Fibroblast of gingiva (primary cell): ENCODE measurements at regions not wholly inside any gene's neighbourhood (a gene's known extent, or its start where the extent isn't known, plus 50 kb on each side); places are given as distances from the start of the nearest gene placed in this dataset.
"Not testable (repeated sequence)": the region's sequence is repeated elsewhere in the genome, so short reads cannot be mapped to it uniquely, and the experiment has no call there.

Experiments
- DNase-seq: peaks from one replicate; pipeline ENCODE4 v3.0.0-alpha.2; 2011; ENCODE audit warnings: low read depth

- DNase-seq: no peak
Observed at GRCh38 chr6:67224989-67225388, 1410.1 kb upstream of the ADGRB3 start.

GRCh38 chr6:67221226-67221625 lies 1413.9 kb upstream of the ADGRB3 start:
- no peak for DNase-seq

- DNase-seq: peak; percentile 21
Observed at GRCh38 chr6:67219346-67219745, 1415.7 kb upstream of the ADGRB3 start.

- no peak for DNase-seq
Observed at GRCh38 chr6:67212584-67212983, 1422.5 kb upstream of the ADGRB3 start.

GRCh38 chr6:67210450-67210849 lies 1424.6 kb upstream of the ADGRB3 start:
- DNase-seq: peak; percentile 9

- DNase-seq: no peak
Observed at GRCh38 chr6:67201563-67201962, 1433.5 kb upstream of the ADGRB3 start.

- DNase-seq: no peak
Observed at GRCh38 chr6:67200626-67201403, 1434.3 kb upstream of the ADGRB3 start.

GRCh38 chr6:67199425-67199824 lies 1435.7 kb upstream of the ADGRB3 start:
- DNase-seq: no peak

- no peak for DNase-seq
Observed at GRCh38 chr6:67190733-67191132, 1444.3 kb upstream of the ADGRB3 start.

GRCh38 chr6:67184405-67184804 lies 1450.7 kb upstream of the ADGRB3 start:
- DNase-seq: no peak

GRCh38 chr6:67175101-67175500 lies 1460.0 kb upstream of the ADGRB3 start:
- no peak for DNase-seq

- DNase-seq: no peak
Observed at GRCh38 chr6:67165606-67166005, 1458.6 kb upstream of the EYS start.

GRCh38 chr6:67160820-67161219 lies 1453.8 kb upstream of the EYS start:
- no peak for DNase-seq

- no peak for DNase-seq
Observed at GRCh38 chr6:67141005-67141404, 1434.0 kb upstream of the EYS start.

GRCh38 chr6:67133973-67134372 lies 1426.9 kb upstream of the EYS start:
- no peak for DNase-seq

GRCh38 chr6:67131827-67132226 lies 1424.8 kb upstream of the EYS start:
- peak; percentile 71 for DNase-seq

- DNase-seq: no peak
Observed at GRCh38 chr6:67129780-67130179, 1422.8 kb upstream of the EYS start.

GRCh38 chr6:67127041-67127440 lies 1420.0 kb upstream of the EYS start:
- no peak for DNase-seq

GRCh38 chr6:67121115-67121514 lies 1414.1 kb upstream of the EYS start:
- no peak for DNase-seq

GRCh38 chr6:67112120-67112519 lies 1405.1 kb upstream of the EYS start:
- DNase-seq: no peak

- peak; percentile 3 for DNase-seq
Observed at GRCh38 chr6:67102743-67103142, 1395.7 kb upstream of the EYS start.

- DNase-seq: not testable (repeated sequence)
Observed at GRCh38 chr6:67095618-67096226, 1388.7 kb upstream of the EYS start.

- no peak for DNase-seq
Observed at GRCh38 chr6:67094431-67094946, 1387.5 kb upstream of the EYS start.

- DNase-seq: no peak
Observed at GRCh38 chr6:67073938-67074337, 1366.9 kb upstream of the EYS start.
